HG02870 (cell line): ENCODE measurements at regions not wholly inside any gene's neighbourhood (a gene's known extent, or its start where the extent isn't known, plus 50 kb on each side); places are given as distances from the start of the nearest gene placed in this dataset.
"Not testable (repeated sequence)": the region's sequence is repeated elsewhere in the genome, so short reads cannot be mapped to it uniquely, and the experiment has no call there.

Experiments used
- ATAC-seq: cut with Tn5 transposase; IDR thresholded peaks from one replicate; pipeline ENCODE4 v1.9.1; 2021; ENCODE audit warnings: mild to moderate bottlenecking, moderate library complexity; ENCODE audit not compliant: unreplicated experiment

- ATAC-seq, result not testable (repeated sequence)
Measured at GRCh38 chr6:104676679-104677078, 183.0 kb downstream of the HACE1 start.

GRCh38 chr6:104675161-104675560, 184.6 kb downstream of the HACE1 start:
- ATAC-seq, result not testable (repeated sequence)

DNA sequence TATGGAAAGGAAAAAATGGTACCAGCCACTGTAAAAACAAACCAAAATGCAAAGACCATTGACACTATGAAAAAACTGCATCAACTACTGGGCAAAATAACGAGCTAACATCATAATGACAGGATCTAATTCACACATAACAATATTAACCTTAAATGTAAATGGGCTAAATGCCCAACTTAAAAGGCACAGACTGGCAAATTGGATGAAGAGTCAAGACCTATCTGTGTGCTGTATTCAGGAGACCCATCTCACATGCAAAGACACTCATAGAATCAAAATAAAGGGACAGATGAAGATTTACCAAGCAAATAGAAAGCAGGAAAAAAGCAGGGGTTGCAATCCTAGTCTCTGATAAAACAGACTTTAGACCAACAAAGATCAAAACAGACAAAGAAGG, 186.6 kb downstream of the HACE1 start:
- ATAC-seq, result not testable (repeated sequence)

GRCh38 chr6:104671591-104671891, 188.2 kb downstream of the HACE1 start:
- not testable (repeated sequence) for ATAC-seq

- not testable (repeated sequence) for ATAC-seq
Measured at GRCh38 chr6:104670834-104671590, 188.7 kb downstream of the HACE1 start.

GRCh38 chr6:104669483-104669882, 190.2 kb downstream of the HACE1 start:
- ATAC-seq, result no peak

- ATAC-seq, result no peak
Measured at GRCh38 chr6:104656235-104656634, 203.5 kb downstream of the HACE1 start.

- no peak for ATAC-seq
Measured at GRCh38 chr6:104653781-104654180, 205.9 kb downstream of the HACE1 start.

- no peak for ATAC-seq
Measured at GRCh38 chr6:104648347-104648746, 211.4 kb downstream of the HACE1 start.

- no peak for ATAC-seq
Measured at GRCh38 chr6:104644848-104645247, 214.9 kb downstream of the HACE1 start.

DNA sequence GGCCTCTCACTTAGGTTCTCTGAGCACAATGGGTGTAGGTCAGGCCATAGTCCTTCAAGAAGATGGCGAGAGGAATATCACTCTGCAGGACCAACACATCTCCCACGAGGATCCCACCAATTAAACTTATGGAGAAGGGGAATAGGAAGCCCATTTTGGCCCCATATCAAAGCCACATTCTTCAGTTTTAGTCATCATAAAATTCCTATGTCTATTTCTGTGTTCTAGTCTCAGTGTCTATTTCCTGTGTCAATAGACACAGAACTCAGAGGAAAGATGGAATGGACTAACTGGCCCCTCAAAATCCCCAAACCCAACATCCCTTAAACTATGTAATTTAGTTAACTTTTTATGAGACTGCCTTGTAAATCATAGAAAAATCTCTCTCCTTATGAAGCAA, 216.8 kb downstream of the HACE1 start:
- ATAC-seq, result no peak

DNA sequence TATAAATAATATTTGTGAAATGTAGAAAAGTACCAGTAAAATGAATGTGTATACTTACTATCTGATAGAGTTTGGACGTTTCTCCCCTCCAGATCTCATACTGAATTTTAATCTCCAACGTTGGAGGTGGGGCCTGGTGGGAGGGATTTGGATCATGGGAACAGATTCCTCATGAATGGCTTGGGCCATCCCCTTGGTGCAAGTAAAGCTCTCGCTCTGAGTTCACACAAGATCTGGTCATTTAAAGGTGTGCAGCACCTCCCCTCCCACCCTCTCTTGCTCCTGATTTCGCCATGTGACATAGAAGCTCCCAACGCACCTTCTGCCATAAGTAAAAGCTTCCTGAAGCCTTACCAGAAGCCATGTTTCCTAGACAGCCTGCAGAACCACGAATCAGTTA, 219.0 kb downstream of the HACE1 start:
- no peak for ATAC-seq

DNA sequence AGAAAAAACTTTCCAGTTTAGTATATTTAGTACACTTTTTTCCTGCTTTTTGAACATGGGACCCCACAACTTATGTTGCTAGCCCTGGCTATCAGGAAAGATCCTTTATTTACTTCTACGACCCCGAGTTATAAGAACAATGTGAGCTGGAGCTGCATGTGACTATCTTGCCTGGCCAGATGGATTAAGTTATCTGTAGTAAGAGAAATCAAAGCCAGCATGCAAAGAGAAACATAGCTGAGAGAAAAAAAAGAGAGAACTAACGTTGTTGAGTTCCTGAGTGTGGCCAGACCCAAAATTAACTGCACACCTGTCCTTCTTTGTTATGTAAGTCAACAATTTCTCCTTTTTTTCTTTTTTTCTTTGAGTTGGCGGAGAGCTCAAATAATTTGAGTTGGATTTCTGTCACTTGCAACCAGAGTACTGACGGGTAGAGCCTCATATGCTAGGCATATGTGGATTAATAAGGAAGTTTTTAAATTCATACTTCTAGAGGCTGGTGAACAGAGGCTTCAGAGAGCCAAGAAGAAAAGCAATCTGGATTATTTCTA, 219.5 kb downstream of the HACE1 start:
- ATAC-seq, result no peak

DNA sequence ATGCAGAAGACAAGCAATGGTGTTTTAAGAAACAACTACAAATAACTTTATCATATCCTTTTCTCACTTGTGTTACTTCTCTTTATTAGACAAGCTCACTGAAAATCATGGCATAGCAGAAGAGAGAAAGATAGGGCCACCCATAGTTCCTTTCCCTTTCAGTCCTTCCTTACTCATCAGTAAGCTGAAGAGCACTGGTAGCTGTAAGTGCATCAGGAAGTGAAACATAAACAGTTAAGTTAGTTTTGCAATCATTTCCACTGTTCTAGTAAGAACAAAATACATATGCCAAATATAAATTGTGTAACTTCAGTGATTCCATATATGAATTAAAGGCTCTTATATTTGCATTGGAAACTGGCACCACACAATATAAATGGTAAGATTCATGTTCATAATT, 220.1 kb downstream of the HACE1 start:
- peak; percentile 97 for ATAC-seq

GRCh38 chr6:104638841-104639290, 220.9 kb downstream of the HACE1 start:
- no peak for ATAC-seq

DNA sequence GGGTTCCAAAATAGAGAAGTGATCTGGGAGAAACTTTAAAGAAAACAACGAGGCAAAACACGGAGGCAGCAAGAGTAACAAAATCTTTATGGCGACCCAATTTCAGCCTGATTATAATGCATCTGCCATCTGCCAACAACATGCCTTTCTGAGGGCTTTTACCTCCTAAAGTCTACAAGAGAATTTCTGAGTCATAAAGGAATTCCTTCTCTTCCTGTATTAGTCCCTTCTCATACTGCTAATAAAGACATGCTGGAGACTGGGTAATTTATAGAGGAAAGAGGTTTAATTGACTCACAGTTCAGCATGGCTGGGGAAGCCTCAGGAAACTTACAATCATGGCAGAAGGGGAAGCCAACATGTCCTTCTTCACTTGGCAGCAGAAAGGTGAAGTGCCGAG, 226.6 kb downstream of the HACE1 start:
- no peak for ATAC-seq

- ATAC-seq, result no peak
Measured at GRCh38 chr6:104632588-104632987, 227.1 kb downstream of the HACE1 start.

DNA sequence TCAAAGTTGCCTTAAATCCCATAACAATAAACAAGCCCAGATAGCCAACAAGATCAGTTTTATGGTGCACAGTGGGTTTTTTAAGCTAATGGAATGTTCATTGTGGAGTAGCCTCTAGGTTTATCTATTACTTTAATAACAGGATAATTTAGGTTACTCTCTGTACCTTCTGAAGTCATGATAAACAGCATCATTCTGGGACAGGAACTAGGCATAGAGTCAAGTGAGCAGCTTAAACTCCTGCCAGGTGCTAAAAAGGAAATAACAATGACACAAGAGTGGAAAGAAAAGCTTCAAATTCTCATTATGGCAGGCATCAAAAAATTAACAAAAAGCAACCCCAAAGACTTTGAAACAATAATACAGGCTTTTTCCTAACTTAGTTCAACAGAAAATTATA, 228.8 kb downstream of the HACE1 start:
- ATAC-seq, result no peak

DNA sequence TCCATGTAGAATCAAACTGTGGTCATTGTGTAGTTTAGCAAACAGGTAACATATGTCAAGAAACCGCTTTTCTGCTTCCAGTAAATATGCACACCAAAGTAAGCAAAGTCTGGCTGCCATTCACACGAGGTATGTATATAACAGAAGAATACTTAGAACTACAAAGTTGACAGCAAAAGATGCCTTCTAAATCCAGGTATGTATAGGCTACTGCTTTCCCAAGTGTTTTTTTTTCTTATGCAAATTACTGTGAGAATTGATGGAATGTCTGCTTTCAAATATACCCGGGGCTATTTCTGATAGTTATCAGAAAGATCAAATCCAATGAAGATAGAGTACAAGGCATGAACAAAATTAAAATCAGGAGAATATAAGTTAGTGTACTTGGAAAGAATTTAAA, 229.2 kb downstream of the HACE1 start:
- no peak for ATAC-seq

- ATAC-seq, result no peak
Measured at GRCh38 chr6:104629826-104630225, 229.9 kb downstream of the HACE1 start.

- ATAC-seq, result no peak
Measured at GRCh38 chr6:104625536-104625935, 234.2 kb downstream of the HACE1 start.

GRCh38 chr6:104623052-104623690, 236.5 kb downstream of the HACE1 start:
- ATAC-seq, result no peak
